Neural cell (in vitro differentiated cells): ENCODE measurements at regions not wholly inside any gene's neighbourhood (a gene's known extent, or its start where the extent isn't known, plus 50 kb on each side); places are given as distances from the start of the nearest gene placed in this dataset.

Experiments
- H2AFZ ChIP-seq: fragments of 200-600, 300-800 bp; sonication (generic), shearing (Covaris generic); 2 replicates; pipeline ENCODE4 v1.6.0; 2014; ENCODE audit warnings: low read depth, mild to moderate bottlenecking, antibody characterized with exemption, low read length, moderate library complexity
- H3F3A ChIP-seq: fragments of 200-600 bp; shearing (Covaris generic); 2 replicates; pipeline ENCODE4 v1.6.1; 2016; ENCODE audit warnings: mild to moderate bottlenecking, moderate library complexity, mixed read lengths, antibody characterized with exemption, low read length; ENCODE audit not compliant: insufficient read depth, poor library complexity, severe bottlenecking
- H3K27ac ChIP-seq: fragments of 200-600, 300-800 bp; sonication (generic), shearing (Covaris generic); 2 replicates; pipeline ENCODE4 v1.5.1; 2014; ENCODE audit warnings: mild to moderate bottlenecking, low read length, moderate library complexity
- H3K27me3 ChIP-seq: fragments of 300-800, 200-600 bp; sonication (generic), shearing (Covaris generic); 2 replicates; pipeline ENCODE4 v1.6.0; 2014; ENCODE audit warnings: mild to moderate bottlenecking, low read depth, low read length, moderate library complexity; ENCODE audit not compliant: insufficient read depth
- H3K36me3 ChIP-seq: fragments of 300-800, 200-600 bp; sonication (generic), shearing (Covaris generic); 2 replicates; pipeline ENCODE4 v1.5.1; 2014; ENCODE audit warnings: mild to moderate bottlenecking, antibody characterized with exemption, low read length, moderate library complexity; ENCODE audit not compliant: insufficient read depth
- H3K4me2 ChIP-seq: fragments of 300-800, 200-600 bp; sonication (generic), shearing (Covaris generic); 2 replicates; pipeline ENCODE4 v1.6.0; 2014; ENCODE audit warnings: mild to moderate bottlenecking, low read length
- H3K4me3 ChIP-seq: fragments of 300-800, 200-600 bp; sonication (generic), shearing (Covaris generic); 2 replicates; pipeline ENCODE4 v1.5.1; 2014; ENCODE audit warnings: mild to moderate bottlenecking, low read length, moderate library complexity
- H3K79me2 ChIP-seq: fragments of 200-600 bp; shearing (Covaris generic); replicated peaks from 2 replicates; pipeline ENCODE4 v1.6.0; 2014; ENCODE audit warnings: mild to moderate bottlenecking, low read length, moderate library complexity; ENCODE audit not compliant: insufficient read depth
- H3K9ac ChIP-seq: fragments of 300-800, 200-600 bp; sonication (generic), shearing (Covaris generic); 2 replicates; pipeline ENCODE4 v1.6.1; 2016; ENCODE audit warnings: mild to moderate bottlenecking, low read length, mixed read lengths
- H3K9me2 ChIP-seq: fragments of 200-600 bp; shearing (Covaris generic); 2 replicates; pipeline ENCODE4 v1.6.1; 2016; ENCODE audit warnings: mild to moderate bottlenecking, low read length, mixed read lengths; ENCODE audit not compliant: insufficient read depth
- H3K9me3 ChIP-seq: fragments of 200-600, 300-800 bp; sonication (generic), shearing (Covaris generic); 2 replicates; pipeline ENCODE4 v1.6.1; 2016; ENCODE audit warnings: mild to moderate bottlenecking, mixed run types, low read length, moderate library complexity, mixed read lengths
- H4K20me1 ChIP-seq: fragments of 200-600 bp; shearing (Covaris generic); 2 replicates; pipeline ENCODE4 v1.6.1; 2016; ENCODE audit warnings: mild to moderate bottlenecking, mixed run types; ENCODE audit not compliant: insufficient read depth
- EP300 ChIP-seq: fragments of 450-650 bp; conservative IDR thresholded peaks from 2 replicates; pipeline ENCODE4 v1.6.1; 2014; ENCODE audit warnings: antibody characterized with exemption, mild to moderate bottlenecking, moderate library complexity; ENCODE audit not compliant: poor library complexity, severe bottlenecking
- EZH2 ChIP-seq: fragments of 200-600, 300-800 bp; shearing (Covaris generic), sonication (generic); IDR thresholded peaks from 2 replicates; pipeline ENCODE4 v1.6.1; 2014; ENCODE audit warnings: antibody characterized with exemption, low read length, borderline replicate concordance, mild to moderate bottlenecking; ENCODE audit not compliant: insufficient read depth, poor library complexity, severe bottlenecking
- MXI1 ChIP-seq: fragments of 450-650 bp; conservative IDR thresholded peaks from 2 replicates; pipeline ENCODE4 v1.6.1; 2014; ENCODE audit warnings: antibody characterized with exemption, mild to moderate bottlenecking; ENCODE audit not compliant: poor library complexity, severe bottlenecking
- POLR2AphosphoS5 ChIP-seq: IDR thresholded peaks from 2 replicates; pipeline ENCODE4 v1.6.1; 2012
- RAD21 ChIP-seq: fragments of 450-650 bp; conservative IDR thresholded peaks from 2 replicates; pipeline ENCODE4 v1.6.1; 2014; ENCODE audit warnings: antibody characterized with exemption, mild to moderate bottlenecking, moderate library complexity
- SMC3 ChIP-seq: fragments of 450-650 bp; conservative IDR thresholded peaks from 2 replicates; pipeline ENCODE4 v1.6.1; 2014; ENCODE audit warnings: antibody characterized with exemption, mild to moderate bottlenecking, moderate library complexity; ENCODE audit not compliant: poor library complexity
- TAF1 ChIP-seq: IDR thresholded peaks from 2 replicates; pipeline ENCODE4 v1.6.1; 2012; ENCODE audit warnings: low read depth
- TF ChIP-seq, protein P1 (sequence below): fragments of 450-650 bp; IDR thresholded peaks from 2 replicates; pipeline ENCODE4 v1.5.1; 2014; ENCODE audit warnings: antibody characterized with exemption, mild to moderate bottlenecking, moderate library complexity; ENCODE audit not compliant: poor library complexity, severe bottlenecking
- TF ChIP-seq, protein P2 (sequence below): IDR thresholded peaks from 2 replicates; pipeline ENCODE4 v1.6.1; 2012; ENCODE audit warnings: borderline replicate concordance

DNA sequence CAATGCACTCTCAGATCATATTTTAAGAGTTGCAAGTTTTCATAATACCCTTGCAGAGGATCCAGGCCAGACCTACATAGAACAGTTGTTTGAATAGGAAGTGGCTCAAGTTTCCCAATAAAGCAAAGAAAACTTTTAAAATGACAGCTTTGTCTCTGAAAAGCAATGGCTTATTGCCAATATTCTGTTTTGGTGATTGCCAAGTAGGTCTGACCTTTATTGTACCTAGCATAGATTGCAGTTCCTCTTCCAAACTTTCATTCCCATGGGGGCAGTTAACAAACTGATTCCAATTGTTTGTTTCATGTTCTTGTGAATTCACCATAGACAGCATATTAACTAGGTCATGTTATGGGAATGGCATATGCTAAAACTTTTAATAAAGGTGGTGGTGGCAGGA is 664.6 kb upstream of the CA10 start:
- Histone ChIP-seq H3K27ac (no peak overlapping the region), H3K27me3 (no peaks in the 10 kb centered on the region), H3K9me2 (no peaks in the 10 kb centered on the region), H2AFZ (no peak overlapping the region), H3K9ac (no peak overlapping the region), H3F3A (no peaks in the 10 kb centered on the region), H3K9me3 (no peaks in the 10 kb centered on the region), H3K79me2 (no peaks in the 10 kb centered on the region), H4K20me1 (no peaks in the 10 kb centered on the region), H3K4me2 (no peak overlapping the region), H3K36me3 (no peaks in the 10 kb centered on the region), H3K4me3 (no peak overlapping the region)
- TF ChIP-seq MXI1 = no peak
- no peak for TF ChIP-seq SMC3
- TF ChIP-seq EP300 = no peak

DNA sequence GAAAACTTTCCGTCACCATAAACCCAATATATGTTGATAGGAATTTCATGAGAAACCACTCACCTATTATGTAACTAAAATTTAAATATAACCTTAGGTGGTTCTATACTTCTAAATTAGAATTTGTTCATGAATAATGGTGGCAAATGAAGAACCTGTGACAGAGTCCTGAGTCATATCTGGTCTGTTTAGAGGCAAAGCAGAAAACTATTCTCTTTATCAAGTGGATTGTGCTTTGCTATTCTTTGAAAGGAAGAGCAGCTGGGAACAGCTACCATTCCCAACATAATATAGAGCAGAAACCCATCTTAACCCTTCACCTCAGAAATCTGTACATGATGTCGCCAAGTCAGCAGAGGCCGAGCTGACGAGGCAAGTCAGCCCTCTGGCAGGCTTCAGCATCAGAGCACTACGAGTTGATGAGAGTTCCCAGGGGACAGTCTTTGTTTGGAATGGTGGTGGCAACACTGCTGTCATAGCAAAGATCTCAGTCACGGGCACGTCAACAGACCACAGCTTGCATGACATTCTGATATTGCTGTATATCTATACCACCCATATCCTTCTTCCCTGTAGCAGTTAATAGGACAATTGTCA is 631.9 kb upstream of the CA10 start:
- H3K9me3 ChIP-seq = no peaks in the 10 kb centered on the region
- H3K4me3 ChIP-seq = no peak overlapping the region
- no peak overlapping the region for H2AFZ ChIP-seq
- H3K9me2 ChIP-seq = no peaks in the 10 kb centered on the region
- H3K27ac ChIP-seq = no peak overlapping the region
- no peaks in the 10 kb centered on the region for H4K20me1 ChIP-seq
- H3K36me3 ChIP-seq = no peaks in the 10 kb centered on the region
- H3F3A ChIP-seq = no peaks in the 10 kb centered on the region
- no peak overlapping the region for H3K4me2 ChIP-seq
- TF ChIP-seq MXI1 (no peak), POLR2AphosphoS5 (peak; percentile 96), EP300 (peak; percentile 92), EZH2 (no peak)
- no peaks in the 10 kb centered on the region for H3K79me2 ChIP-seq
- no peaks in the 10 kb centered on the region for H3K27me3 ChIP-seq
- no peak overlapping the region for H3K9ac ChIP-seq

DNA sequence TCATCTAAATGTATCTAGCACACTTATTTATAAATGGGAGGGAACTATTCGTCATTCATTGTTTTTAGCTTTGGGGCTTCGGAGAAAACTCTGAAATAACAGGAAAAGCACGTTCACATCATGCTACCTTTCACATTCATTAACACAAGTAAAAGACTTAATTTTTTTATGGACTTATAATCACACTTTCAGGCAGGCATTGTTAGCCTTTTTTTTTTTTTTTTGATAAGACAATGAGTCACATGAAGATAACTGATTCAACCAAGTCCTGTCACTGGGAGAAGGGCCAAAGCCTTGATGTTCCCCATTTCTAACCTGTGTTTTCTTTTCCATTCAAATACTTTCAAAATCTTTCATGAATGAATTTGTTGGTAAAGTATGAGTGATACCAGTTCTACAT is 631.3 kb upstream of the CA10 start:
- Histone ChIP-seq H3K27ac (no peak overlapping the region), H3K79me2 (no peaks in the 10 kb centered on the region), H2AFZ (no peak overlapping the region), H3K36me3 (no peaks in the 10 kb centered on the region), H4K20me1 (no peaks in the 10 kb centered on the region), H3K4me3 (no peak overlapping the region), H3K4me2 (no peak overlapping the region), H3K9ac (no peak overlapping the region), H3K9me3 (no peaks in the 10 kb centered on the region), H3K9me2 (no peaks in the 10 kb centered on the region), H3F3A (no peaks in the 10 kb centered on the region), H3K27me3 (no peaks in the 10 kb centered on the region)
- no peak for TF ChIP-seq MXI1
- no peak for TF ChIP-seq EP300
- TF ChIP-seq, protein P1, sequence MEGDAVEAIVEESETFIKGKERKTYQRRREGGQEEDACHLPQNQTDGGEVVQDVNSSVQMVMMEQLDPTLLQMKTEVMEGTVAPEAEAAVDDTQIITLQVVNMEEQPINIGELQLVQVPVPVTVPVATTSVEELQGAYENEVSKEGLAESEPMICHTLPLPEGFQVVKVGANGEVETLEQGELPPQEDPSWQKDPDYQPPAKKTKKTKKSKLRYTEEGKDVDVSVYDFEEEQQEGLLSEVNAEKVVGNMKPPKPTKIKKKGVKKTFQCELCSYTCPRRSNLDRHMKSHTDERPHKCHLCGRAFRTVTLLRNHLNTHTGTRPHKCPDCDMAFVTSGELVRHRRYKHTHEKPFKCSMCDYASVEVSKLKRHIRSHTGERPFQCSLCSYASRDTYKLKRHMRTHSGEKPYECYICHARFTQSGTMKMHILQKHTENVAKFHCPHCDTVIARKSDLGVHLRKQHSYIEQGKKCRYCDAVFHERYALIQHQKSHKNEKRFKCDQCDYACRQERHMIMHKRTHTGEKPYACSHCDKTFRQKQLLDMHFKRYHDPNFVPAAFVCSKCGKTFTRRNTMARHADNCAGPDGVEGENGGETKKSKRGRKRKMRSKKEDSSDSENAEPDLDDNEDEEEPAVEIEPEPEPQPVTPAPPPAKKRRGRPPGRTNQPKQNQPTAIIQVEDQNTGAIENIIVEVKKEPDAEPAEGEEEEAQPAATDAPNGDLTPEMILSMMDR = no peak
- TF ChIP-seq, protein P2, sequence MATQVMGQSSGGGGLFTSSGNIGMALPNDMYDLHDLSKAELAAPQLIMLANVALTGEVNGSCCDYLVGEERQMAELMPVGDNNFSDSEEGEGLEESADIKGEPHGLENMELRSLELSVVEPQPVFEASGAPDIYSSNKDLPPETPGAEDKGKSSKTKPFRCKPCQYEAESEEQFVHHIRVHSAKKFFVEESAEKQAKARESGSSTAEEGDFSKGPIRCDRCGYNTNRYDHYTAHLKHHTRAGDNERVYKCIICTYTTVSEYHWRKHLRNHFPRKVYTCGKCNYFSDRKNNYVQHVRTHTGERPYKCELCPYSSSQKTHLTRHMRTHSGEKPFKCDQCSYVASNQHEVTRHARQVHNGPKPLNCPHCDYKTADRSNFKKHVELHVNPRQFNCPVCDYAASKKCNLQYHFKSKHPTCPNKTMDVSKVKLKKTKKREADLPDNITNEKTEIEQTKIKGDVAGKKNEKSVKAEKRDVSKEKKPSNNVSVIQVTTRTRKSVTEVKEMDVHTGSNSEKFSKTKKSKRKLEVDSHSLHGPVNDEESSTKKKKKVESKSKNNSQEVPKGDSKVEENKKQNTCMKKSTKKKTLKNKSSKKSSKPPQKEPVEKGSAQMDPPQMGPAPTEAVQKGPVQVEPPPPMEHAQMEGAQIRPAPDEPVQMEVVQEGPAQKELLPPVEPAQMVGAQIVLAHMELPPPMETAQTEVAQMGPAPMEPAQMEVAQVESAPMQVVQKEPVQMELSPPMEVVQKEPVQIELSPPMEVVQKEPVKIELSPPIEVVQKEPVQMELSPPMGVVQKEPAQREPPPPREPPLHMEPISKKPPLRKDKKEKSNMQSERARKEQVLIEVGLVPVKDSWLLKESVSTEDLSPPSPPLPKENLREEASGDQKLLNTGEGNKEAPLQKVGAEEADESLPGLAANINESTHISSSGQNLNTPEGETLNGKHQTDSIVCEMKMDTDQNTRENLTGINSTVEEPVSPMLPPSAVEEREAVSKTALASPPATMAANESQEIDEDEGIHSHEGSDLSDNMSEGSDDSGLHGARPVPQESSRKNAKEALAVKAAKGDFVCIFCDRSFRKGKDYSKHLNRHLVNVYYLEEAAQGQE = no peak
- TF ChIP-seq EZH2 = no peak
- no peak for TF ChIP-seq TAF1
- no peak for TF ChIP-seq POLR2AphosphoS5
- TF ChIP-seq SMC3 = no peak
- TF ChIP-seq RAD21 = no peak
